Esophagus squamous epithelium (tissue), 4 donors: ENCODE measurements at regions not wholly inside any gene's neighbourhood (a gene's known extent, or its start where the extent isn't known, plus 50 kb on each side); places are given as distances from the start of the nearest gene placed in this dataset.

Experiments
- CTCF ChIP-seq, 6 experiments: fragments of 450-650 bp in 4 of 6; fragments of 200-600 bp in 2 of 6; sonication (generic) in 2 of 6; IDR thresholded peaks; one replicate each; pipeline ENCODE4 v1.5.1; 2016 to 2019; ENCODE audit warnings: antibody characterized with exemption in 6 of 6, mild to moderate bottlenecking in 4 of 6, moderate library complexity in 4 of 6
- POLR2A ChIP-seq, 4 donors: fragments of 450-650 bp; IDR thresholded peaks; one replicate each; pipeline ENCODE4 v1.6.1; 2017; ENCODE audit warnings: antibody characterized with exemption in 4 of 4, mild to moderate bottlenecking in 4 of 4, moderate library complexity in 3 of 4

GRCh38 chr2:120944575-120944974, 208.9 kb downstream of the GLI2 start:
- TF ChIP-seq CTCF (IDR thresholded peaks at IDR 0.05) (no peak), POLR2A (IDR thresholded peaks at IDR 0.05) (no peak)
